Thymus (tissue), 11 donors: ENCODE measurements at regions not wholly inside any gene's neighbourhood (a gene's known extent, or its start where the extent isn't known, plus 50 kb on each side); places are given as distances from the start of the nearest gene placed in this dataset.

Experiments used
- DNase-seq, 9 donors: peaks; one replicate each; pipeline ENCODE4 v3.0.0-alpha.2; 2013; ENCODE audit warnings: low spot score in 9 of 9, low read depth in 6 of 9, missing footprints in 1 of 9
- H3K27ac ChIP-seq, 2 donors: one replicate each; pipeline ENCODE4 v1.5.1; 2013; ENCODE audit warnings: control low read depth in 1 of 2, low read depth in 1 of 2, low read length in 1 of 2, mild to moderate bottlenecking in 1 of 2, moderate library complexity in 1 of 2
- H3K27me3 ChIP-seq, 2 donors: one replicate each; pipeline ENCODE4 v1.5.1; 2013; ENCODE audit warnings: low read length in 1 of 2; ENCODE audit not compliant: control insufficient read depth in 2 of 2, insufficient read depth in 1 of 2
- H3K36me3 ChIP-seq, 2 donors: one replicate each; pipeline ENCODE4 v1.5.1; 2013; ENCODE audit warnings: low read length in 1 of 2, mild to moderate bottlenecking in 1 of 2, moderate library complexity in 1 of 2; ENCODE audit not compliant: control insufficient read depth in 2 of 2, insufficient read depth in 2 of 2
- H3K4me1 ChIP-seq, 2 donors: one replicate each; pipeline ENCODE4 v1.5.1; 2013; ENCODE audit warnings: low read length in 2 of 2; ENCODE audit not compliant: control insufficient read depth in 2 of 2, insufficient read depth in 2 of 2
- H3K4me3 ChIP-seq, 2 donors: one replicate each; pipeline ENCODE4 v1.5.1; 2013; ENCODE audit warnings: low read length in 2 of 2, control low read depth in 1 of 2, mild to moderate bottlenecking in 1 of 2
- H3K9me3 ChIP-seq, 2 donors: one replicate each; pipeline ENCODE4 v1.5.1; 2013; ENCODE audit warnings: low read length in 1 of 2, mild to moderate bottlenecking in 1 of 2; ENCODE audit not compliant: control insufficient read depth in 2 of 2, insufficient read depth in 1 of 2
- WGBS: extraction: QIAGEN DNeasy Blood & Tissue Kit; methylation state at CpG from one replicate; pipeline ENCODE4 v1.1.7; 2013; 5-methylcytosine and 5-hydroxymethylcytosine counted together
- donor health status: healthy.

- Histone ChIP-seq H3K4me3 (no peak overlapping the region), H3K9me3 (no peaks in the 10 kb centered on the region), H3K4me1 (peaks cover 0 to 7% of the 10 kb centered on the region in 2 donors), H3K36me3 (no peaks in the 10 kb centered on the region), H3K27ac (no peak overlapping the region), H3K27me3 (no peaks in the 10 kb centered on the region)
- DNase-seq, result no peak
- 96% methylated on average over 6 of the region's 6 CpGs for WGBS
Observed at GRCh38 chr15:93417156-93417555, 328.1 kb upstream of the RGMA start.

- no peak for DNase-seq
- H3K36me3 ChIP-seq, result no peaks in the 10 kb centered on the region
Observed at GRCh38 chr15:93415576-93415975, 326.6 kb upstream of the RGMA start.

GRCh38 chr15:93414576-93415231, 325.7 kb upstream of the RGMA start:
- Histone ChIP-seq H3K27ac (no peak overlapping the region), H3K4me3 (no peak overlapping the region), H3K27me3 (no peaks in the 10 kb centered on the region), H3K36me3 (no peaks in the 10 kb centered on the region), H3K9me3 (no peaks in the 10 kb centered on the region), H3K4me1 (peaks cover 0 to 7% of the 10 kb centered on the region in 2 donors)
- WGBS, result 96% methylated on average over 11 of the region's 11 CpGs
- DNase-seq, result no peak

More at GRCh38 chr15:93415576-93415975, 326.6 kb upstream of the RGMA start:
- Histone ChIP-seq H3K27me3 (no peaks in the 10 kb centered on the region), H3K27ac (no peak overlapping the region), H3K9me3 (no peaks in the 10 kb centered on the region), H3K4me3 (no peak overlapping the region), H3K4me1 (peaks cover 0 to 7% of the 10 kb centered on the region in 2 donors)
- 92% methylated on average over 3 of the region's 3 CpGs for WGBS

GRCh38 chr15:93413745-93414144, 324.7 kb upstream of the RGMA start:
- no peaks in the 10 kb centered on the region for H3K27me3 ChIP-seq
- no peak for DNase-seq
- H3K9me3 ChIP-seq, result no peaks in the 10 kb centered on the region
- 93% methylated on average over 10 of the region's 10 CpGs for WGBS
- no peak overlapping the region for H3K27ac ChIP-seq
- H3K36me3 ChIP-seq, result no peaks in the 10 kb centered on the region
- no peak overlapping the region for H3K4me3 ChIP-seq
- H3K4me1 ChIP-seq, result peaks cover 0 to 6% of the 10 kb centered on the region in 2 donors

GRCh38 chr15:93399121-93399520, 310.1 kb upstream of the RGMA start:
- Histone ChIP-seq H3K4me3 (no peak overlapping the region), H3K27ac (no peak overlapping the region), H3K27me3 (no peaks in the 10 kb centered on the region), H3K36me3 (no peaks in the 10 kb centered on the region), H3K9me3 (no peaks in the 10 kb centered on the region), H3K4me1 (no peaks in the 10 kb centered on the region)
- WGBS, result 77% methylated on average over 3 of the region's 3 CpGs
- no peak for DNase-seq

GRCh38 chr15:93389211-93389610, 300.2 kb upstream of the RGMA start:
- H3K36me3 ChIP-seq, result no peaks in the 10 kb centered on the region
- H3K4me3 ChIP-seq, result no peak overlapping the region
- H3K27me3 ChIP-seq, result no peaks in the 10 kb centered on the region
- H3K4me1 ChIP-seq, result no peaks in the 10 kb centered on the region
- H3K27ac ChIP-seq, result no peak overlapping the region
- H3K9me3 ChIP-seq, result no peaks in the 10 kb centered on the region
- 60% methylated on average over 5 of the region's 5 CpGs for WGBS
- DNase-seq, result no peak

- Histone ChIP-seq H3K4me3 (no peak overlapping the region), H3K27me3 (no peaks in the 10 kb centered on the region), H3K9me3 (no peaks in the 10 kb centered on the region), H3K4me1 (no peaks in the 10 kb centered on the region), H3K27ac (no peak overlapping the region), H3K36me3 (no peaks in the 10 kb centered on the region)
- 97% methylated on average over 2 of the region's 2 CpGs for WGBS
- DNase-seq, result no peak
Observed at GRCh38 chr15:93384886-93385285, 295.9 kb upstream of the RGMA start.

GRCh38 chr15:93382200-93382820, 293.3 kb upstream of the RGMA start:
- no peaks in the 10 kb centered on the region for H3K36me3 ChIP-seq
- 66% methylated on average over 9 of the region's 9 CpGs for WGBS

GRCh38 chr15:93378558-93378957, 289.5 kb upstream of the RGMA start:
- H3K4me3 ChIP-seq, result no peak overlapping the region
- no peaks in the 10 kb centered on the region for H3K4me1 ChIP-seq
- 94% methylated on average over 8 of the region's 8 CpGs for WGBS
- H3K36me3 ChIP-seq, result no peaks in the 10 kb centered on the region
- DNase-seq, result no peak
- H3K9me3 ChIP-seq, result no peaks in the 10 kb centered on the region
- H3K27me3 ChIP-seq, result no peaks in the 10 kb centered on the region
- no peak overlapping the region for H3K27ac ChIP-seq

More at GRCh38 chr15:93382200-93382820, 293.3 kb upstream of the RGMA start:
- Histone ChIP-seq H3K9me3 (no peaks in the 10 kb centered on the region), H3K27me3 (no peaks in the 10 kb centered on the region), H3K27ac (no peak overlapping the region), H3K4me3 (no peak overlapping the region), H3K4me1 (no peaks in the 10 kb centered on the region)
- DNase-seq, result no peak
